ENCODE measurements at regions not wholly inside any gene's neighbourhood (a gene's known extent, or its start where the extent isn't known, plus 50 kb on each side); places are given as distances from the start of the nearest gene placed in this dataset.

DNA sequence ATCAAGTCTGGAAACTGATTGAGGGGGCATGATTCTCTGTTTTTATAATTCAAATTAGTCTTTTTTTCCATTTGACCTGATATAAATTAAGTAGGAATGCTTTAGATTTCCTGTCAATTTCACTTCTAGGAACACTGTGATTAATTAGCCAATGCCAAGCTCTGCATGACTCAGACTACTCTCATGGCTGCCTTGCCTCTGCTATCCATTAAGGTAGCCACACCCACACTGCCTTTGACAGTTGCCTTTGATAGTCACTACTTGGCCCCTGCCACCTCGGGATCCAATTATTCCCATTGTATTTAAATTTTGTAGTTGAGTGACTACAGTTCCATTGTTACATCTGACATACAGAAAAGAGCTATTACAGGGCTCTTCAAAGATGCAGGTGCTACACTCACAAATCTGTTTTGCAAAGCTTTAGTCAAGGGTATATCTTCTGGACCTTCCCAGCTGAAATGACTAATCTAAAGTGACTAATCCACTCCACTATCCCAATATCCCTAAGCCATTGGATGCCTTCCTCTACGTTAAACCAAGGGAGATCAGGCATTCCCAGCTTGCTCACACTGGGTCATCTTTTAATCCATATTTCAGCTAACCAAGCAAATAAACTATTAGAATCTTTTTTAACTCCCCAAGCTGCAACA lies 1193.1 kb upstream of the MIR17HG start:
- Histone ChIP-seq H3K9me3 (no peaks in the 10 kb centered on the region), H3K4me1 (ENCODE audit: low read depth) (no peaks in the 10 kb centered on the region), H3K4me3 (no peak overlapping the region), H3K36me3 (ENCODE audit: low read depth) (no peaks in the 10 kb centered on the region)
- TF ChIP-seq, protein P1, sequence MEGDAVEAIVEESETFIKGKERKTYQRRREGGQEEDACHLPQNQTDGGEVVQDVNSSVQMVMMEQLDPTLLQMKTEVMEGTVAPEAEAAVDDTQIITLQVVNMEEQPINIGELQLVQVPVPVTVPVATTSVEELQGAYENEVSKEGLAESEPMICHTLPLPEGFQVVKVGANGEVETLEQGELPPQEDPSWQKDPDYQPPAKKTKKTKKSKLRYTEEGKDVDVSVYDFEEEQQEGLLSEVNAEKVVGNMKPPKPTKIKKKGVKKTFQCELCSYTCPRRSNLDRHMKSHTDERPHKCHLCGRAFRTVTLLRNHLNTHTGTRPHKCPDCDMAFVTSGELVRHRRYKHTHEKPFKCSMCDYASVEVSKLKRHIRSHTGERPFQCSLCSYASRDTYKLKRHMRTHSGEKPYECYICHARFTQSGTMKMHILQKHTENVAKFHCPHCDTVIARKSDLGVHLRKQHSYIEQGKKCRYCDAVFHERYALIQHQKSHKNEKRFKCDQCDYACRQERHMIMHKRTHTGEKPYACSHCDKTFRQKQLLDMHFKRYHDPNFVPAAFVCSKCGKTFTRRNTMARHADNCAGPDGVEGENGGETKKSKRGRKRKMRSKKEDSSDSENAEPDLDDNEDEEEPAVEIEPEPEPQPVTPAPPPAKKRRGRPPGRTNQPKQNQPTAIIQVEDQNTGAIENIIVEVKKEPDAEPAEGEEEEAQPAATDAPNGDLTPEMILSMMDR (IDR thresholded peaks at IDR 0.05), result no peak
- DNase-seq (no peak), ATAC-seq (no peak)
- intact Hi-C loops (cut with DNase I, micrococcal nuclease), result no loop called here

DNA sequence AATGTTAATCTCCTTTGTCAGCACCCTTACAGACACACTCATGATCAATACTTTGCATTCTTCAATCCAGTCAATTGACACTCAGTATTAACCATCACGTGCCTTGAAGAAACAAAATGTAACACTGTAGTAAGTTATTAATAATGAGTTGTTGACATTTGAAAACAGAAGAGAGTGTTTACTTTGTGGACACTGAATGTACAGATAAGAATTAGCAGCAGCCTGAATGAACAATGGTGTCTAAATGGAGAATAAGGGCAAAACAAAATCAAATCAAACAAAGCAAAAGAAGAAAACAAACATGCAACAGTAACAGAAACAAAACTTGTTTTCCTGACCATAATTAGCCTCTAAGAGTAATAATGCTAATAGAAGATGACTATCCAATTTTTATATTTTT lies 1191.1 kb upstream of the MIR17HG start:
- Histone ChIP-seq H3K4me3 (no peak overlapping the region), H3K36me3 (ENCODE audit: low read depth) (no peaks in the 10 kb centered on the region), H3K9me3 (no peaks in the 10 kb centered on the region), H3K4me1 (ENCODE audit: low read depth) (no peaks in the 10 kb centered on the region)
- no peak for DNase-seq
- TF ChIP-seq, protein P1 (IDR thresholded peaks at IDR 0.05), result no peak
- ATAC-seq, result no peak
- intact Hi-C loops (cut with DNase I, micrococcal nuclease), result no loop called here

DNA sequence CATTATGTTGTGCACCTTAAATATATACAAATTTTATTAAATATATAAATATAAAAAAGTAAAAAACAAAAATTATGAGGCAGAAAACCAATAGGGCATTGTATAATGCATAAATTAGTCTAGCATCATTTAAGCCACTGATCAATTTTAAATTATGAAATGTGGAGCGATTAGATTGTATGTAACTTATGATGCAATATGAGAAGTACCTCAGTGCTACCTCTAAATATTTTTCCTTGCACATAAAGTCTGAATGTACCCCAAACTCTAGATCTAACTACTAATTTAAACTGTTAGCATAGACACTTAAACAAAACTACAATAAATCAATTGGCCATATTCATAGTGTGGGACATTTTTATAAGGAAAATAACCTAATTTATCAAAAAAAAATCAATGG lies 1178.5 kb upstream of the MIR17HG start:
- H3K36me3 ChIP-seq (ENCODE audit: low read depth), result no peaks in the 10 kb centered on the region
- ATAC-seq, result no peak
- H3K9me3 ChIP-seq, result no peaks in the 10 kb centered on the region
- TF ChIP-seq, protein P1 (IDR thresholded peaks at IDR 0.05), result no peak
- no peak for DNase-seq
- H3K4me3 ChIP-seq, result no peak overlapping the region
- H3K4me1 ChIP-seq (ENCODE audit: low read depth), result no peaks in the 10 kb centered on the region
- intact Hi-C loops (cut with DNase I, micrococcal nuclease), result no loop called here

DNA sequence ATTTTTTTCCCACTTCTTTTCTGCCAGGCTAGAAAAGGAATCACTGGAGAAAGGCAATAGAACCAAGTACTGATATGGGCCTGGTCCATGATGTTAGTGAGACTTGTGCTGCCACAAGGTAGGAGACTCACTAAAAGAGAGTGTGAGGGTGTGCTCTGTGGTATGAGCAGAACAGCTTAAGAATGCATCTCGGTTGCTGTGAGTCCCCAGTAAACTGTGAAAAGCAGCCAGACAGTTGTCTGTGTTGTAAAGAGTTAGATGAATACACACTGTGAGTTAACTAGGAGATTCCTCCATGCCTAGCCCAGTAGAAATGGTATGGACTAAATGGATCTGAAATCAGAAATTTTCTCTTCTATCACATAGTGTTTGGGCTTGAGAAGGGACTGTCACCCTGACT lies 1177.3 kb upstream of the MIR17HG start:
- Histone ChIP-seq H3K36me3 (ENCODE audit: low read depth) (no peaks in the 10 kb centered on the region), H3K9me3 (no peaks in the 10 kb centered on the region), H3K4me3 (no peak overlapping the region), H3K4me1 (ENCODE audit: low read depth) (no peaks in the 10 kb centered on the region)
- no peak for DNase-seq
- TF ChIP-seq, protein P1 (IDR thresholded peaks at IDR 0.05), result no peak
- ATAC-seq, result no peak
- intact Hi-C loops (cut with DNase I, micrococcal nuclease), result no loop called here

DNA sequence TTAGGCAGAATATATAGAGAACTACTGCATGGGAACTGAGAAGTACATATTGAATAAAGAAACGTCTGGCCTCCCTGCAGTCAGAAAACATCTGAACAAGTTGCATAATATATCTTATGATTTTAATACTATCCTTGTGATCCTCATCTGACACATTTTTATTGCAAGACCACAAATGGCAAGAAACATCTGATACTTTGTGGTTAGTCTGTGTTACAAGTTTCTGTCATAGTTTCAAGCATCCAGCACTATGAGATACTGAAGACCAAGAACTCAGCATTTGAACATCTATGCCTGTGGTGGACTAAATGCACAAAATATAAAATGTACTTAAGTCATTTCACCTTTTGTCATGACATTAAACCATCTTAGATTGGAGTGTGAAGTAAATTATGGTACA lies 1175.8 kb upstream of the MIR17HG start:
- no peaks in the 10 kb centered on the region for H3K36me3 ChIP-seq (ENCODE audit: low read depth)
- intact Hi-C loops (cut with DNase I, micrococcal nuclease), result no loop called here
- no peak overlapping the region for H3K4me3 ChIP-seq
- H3K4me1 ChIP-seq (ENCODE audit: low read depth), result no peaks in the 10 kb centered on the region
- H3K9me3 ChIP-seq, result no peaks in the 10 kb centered on the region
- DNase-seq (no peak), ATAC-seq (no peak)
- TF ChIP-seq, protein P1 (IDR thresholded peaks at IDR 0.05), result no peak

DNA sequence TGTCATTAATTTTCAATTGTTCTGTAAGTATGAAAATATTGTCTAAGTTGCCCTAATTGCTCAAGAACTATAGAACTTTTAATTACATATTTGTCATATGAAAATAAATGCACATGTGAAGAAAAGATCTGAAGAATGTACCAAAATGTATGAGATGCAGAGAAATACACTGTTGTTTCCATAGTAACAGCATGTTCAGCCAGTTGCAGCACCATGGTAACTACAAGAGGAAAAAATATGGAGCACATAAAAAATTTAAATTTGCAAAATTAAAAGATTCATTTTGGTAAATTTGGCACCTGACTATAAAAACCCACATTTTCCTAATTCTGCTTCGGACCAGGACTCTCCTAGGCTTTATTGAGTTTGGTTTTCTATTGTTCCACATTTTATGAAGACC lies 1170.0 kb upstream of the MIR17HG start:
- Histone ChIP-seq H3K36me3 (ENCODE audit: low read depth) (no peaks in the 10 kb centered on the region), H3K4me1 (ENCODE audit: low read depth) (no peaks in the 10 kb centered on the region), H3K4me3 (no peak overlapping the region), H3K9me3 (no peaks in the 10 kb centered on the region)
- TF ChIP-seq, protein P1 (IDR thresholded peaks at IDR 0.05), result no peak
- DNase-seq (no peak), ATAC-seq (no peak)
- intact Hi-C loops (cut with DNase I, micrococcal nuclease), result no loop called here
